GM19463 (cell line): ENCODE measurements at regions not wholly inside any gene's neighbourhood (a gene's known extent, or its start where the extent isn't known, plus 50 kb on each side); places are given as distances from the start of the nearest gene placed in this dataset.

Experiments used
- ATAC-seq: cut with Tn5 transposase; IDR thresholded peaks from one replicate; pipeline ENCODE4 v1.9.1; 2021; ENCODE audit warnings: mild to moderate bottlenecking, moderate library complexity; ENCODE audit not compliant: unreplicated experiment

DNA sequence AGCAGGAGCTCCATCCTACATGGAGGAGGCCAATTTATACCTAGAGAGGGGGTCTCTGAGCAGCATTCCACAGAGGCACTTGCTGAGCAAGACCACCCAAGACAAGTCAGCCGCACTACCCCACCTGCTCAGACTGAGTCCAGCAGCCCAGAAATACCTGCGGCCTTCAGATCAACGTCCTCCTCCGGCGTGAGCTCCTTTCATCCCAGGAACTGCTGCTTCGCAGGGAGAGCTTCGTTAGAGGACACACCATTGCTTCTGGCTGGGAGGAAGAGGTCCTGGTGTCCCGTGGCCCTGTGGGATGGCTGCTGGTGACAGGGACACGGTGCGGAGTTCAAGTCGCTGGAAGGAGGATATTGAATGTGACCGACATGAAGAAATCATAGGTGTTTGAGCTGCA, 216.9 kb upstream of the PPP2R2D start:
- no peak for ATAC-seq

DNA sequence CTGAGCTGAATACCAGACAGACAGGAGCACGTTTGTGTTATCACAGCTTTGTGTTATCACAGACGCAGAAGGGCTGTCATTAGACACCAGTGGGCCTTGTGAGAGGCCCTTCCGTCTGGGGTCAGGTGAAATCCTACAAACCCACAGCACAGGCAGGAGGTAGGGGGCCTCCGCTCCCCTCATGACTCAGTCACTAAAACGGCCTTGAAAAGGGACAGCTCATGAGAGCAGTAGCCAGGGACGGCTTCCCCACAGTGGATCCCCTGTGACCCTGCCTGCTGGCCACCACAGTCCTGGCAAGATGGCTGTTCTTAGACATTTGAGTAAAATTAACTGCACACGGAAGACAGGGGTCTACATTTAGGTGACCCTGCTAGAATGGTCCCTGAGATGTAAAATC, 215.8 kb upstream of the PPP2R2D start:
- ATAC-seq, result no peak

DNA sequence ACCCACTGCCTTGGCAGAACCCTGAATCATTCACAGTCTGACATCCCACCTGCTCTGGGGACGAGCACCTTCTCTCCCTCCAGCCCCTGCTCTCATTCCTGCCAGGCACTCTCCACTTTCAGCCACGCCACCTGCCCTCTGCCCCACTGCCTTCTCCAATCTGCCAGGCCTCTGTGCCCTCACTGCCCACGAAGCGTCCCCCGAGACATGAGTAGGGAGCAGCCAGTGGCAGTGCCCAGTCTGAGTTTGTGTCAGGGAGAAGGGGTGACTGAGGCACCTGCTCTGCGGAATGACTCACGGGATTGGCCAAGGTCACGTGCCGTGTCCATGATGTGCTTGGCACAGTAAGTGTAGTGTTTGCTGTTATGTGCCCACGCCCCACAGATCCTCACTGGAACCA, 215.2 kb upstream of the PPP2R2D start:
- ATAC-seq, result no peak

DNA sequence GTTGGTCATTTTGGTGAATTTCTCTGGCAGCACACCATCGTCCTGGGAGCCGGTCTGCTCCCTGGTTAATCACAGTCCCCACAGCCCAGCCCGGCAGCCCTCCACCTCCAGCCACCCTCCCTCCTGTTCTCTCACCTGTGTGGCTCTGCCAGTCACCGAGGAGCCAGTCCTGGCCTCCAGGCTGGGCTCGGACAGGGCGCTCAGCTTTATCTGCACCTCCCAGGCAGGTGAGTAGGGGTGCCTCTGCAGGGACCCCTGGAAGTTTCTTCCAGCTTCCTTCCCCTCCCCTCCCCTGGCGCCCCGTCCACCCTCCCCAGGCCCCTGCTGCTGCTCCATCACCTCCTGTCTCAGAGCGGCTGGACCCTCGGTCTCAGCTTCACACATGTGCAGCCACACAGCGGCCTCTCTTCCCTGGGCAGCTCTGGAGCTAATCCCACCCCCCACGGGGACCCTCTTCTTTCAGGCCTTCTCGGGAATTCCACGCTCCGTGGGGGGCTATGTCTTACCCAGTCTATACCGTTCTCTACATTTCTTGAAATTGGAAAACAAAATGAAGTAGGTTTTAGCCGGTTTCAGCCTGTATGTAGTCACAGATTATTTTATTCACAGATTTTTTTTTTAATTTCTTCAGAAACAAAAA, 213.9 kb upstream of the PPP2R2D start:
- no peak for ATAC-seq

DNA sequence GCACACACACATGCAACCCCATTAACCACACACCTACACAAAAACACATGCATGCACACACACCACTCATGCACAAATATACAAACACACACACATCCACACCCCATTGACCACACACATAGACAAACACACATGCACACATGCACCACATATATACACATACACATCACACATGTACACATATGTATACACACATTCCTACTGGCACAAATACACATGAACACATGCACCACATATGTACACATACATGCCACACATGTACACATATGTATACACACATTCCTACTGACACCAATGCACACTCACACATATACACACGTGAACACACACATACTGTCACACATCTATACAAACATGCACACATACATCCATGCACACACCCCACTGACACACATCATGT, 212.5 kb upstream of the PPP2R2D start:
- no peak for ATAC-seq

DNA sequence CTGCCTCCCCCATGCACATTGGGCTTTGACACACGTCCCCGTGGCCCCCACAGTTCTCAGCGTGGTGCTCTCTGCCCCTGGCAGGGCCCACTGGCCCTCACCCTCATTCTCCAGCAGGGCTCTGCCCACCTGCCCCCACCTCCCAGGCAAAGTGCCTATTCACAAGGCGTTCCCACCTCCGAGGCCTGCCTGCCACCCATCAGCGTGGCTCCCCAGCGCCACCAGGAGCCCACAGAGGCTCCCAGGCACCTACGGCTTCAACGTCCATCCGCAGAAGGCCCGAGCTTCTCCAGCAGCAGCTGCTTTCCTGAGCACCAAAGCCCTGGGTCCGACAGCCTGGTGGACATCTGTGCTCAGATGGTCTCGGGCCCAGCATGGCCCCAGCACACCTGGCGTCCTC, 211.8 kb upstream of the PPP2R2D start:
- no peak for ATAC-seq

DNA sequence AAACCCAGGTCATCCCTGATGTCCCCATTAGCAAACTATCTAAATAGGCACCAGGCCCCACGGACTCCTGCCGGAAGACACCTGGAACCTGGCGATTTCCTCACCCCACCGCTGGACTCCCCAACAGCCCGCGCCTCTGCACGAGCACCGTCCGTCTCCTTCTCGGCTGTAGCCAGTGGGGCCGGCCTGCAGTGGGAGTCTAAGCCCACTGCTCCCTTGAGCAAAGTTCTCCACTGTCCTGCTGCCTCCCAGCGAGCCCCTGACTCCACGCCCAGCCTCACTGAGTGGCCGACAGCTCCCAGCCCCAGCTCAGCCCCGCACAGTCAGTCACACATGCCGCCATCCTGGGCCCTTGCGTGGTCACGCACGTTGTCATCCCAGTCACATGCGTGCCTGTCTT, 211.3 kb upstream of the PPP2R2D start:
- no peak for ATAC-seq

DNA sequence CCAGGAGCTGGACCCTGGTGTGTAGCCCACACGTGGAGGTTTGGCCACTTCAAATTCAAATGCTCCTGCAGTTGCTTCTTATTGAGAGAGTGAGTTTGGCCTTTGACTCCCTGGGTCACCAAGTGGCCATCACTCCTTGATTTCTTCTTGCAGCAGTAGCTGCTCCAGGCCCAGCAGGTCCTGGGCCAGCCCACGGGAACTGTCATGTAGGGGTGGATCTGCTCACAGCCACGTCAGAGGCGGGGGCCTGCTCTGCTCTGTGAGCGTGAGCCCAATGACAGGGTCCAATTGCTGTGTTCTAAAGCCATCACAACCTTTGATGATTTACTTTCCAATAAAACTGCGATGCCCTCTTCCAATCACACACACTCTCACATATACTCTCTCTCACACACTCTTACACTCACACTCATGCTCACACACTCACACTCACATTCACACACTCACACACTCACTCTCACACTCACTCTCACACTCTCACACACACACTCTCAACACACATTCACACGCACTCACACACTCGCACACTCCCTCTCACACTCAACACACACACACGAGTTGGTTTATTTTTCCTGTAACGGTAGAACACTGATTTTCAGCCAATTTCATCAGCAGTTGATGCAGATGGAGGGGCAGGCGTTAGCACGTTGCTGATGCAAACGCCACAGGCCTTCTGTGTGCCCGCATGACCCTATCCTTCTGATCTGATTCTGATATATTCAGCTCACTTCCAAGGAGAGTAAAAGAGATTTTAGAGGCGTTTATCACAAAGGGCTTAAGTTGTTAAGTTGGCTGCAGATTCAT, 210.7 kb upstream of the PPP2R2D start:
- no peak for ATAC-seq

DNA sequence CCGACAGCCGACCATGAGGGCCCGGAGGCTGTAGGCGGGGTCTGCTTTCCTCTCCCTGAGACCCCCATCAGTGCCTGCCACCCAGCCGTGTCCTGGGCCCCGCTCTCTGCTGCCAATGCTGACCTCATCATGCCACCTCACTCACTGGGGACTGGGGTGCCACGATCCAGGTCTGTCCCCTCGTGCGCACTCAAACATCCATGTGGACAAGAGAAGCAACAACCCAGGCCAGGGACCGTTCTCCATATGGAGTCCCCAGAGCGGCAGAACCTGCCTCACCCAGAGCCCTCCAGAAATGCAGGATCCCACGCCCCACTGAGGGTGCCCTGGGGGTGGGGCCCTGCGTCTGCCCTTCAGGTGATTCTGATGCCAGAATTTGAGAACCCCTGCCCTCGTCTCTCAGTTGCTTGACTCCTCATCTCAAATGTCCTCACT, 210.0 kb upstream of the PPP2R2D start:
- ATAC-seq, result no peak

DNA sequence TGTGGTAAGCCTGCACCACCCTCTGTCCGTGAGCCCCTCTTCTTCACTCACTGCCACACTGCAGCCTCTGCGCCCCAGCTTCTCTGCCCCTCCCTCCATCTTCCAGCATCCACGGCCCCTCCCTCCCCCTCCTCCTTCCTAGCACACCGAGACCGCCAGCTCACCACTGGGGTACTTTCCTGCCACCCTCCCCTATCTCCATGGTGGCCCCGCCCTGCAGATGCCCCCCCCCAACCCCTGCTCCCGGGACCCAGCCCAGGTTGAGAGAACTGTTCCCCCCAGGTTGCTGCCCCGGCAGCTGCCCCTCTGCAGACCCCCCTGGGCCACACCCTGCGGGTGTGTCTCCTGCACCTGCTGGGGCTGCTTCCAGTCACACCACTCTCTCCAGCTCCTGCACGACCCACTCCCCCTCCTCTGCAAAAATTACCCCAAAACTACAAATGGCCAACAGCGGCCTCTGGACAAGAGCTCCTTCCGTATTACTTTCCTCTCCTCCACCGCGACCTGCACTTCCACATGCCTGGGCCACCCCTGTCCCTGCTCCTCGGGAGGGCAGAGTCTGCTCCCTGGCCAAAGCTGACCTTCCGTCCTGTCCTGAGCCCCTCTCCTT, 209.2 kb upstream of the PPP2R2D start:
- ATAC-seq, result no peak

DNA sequence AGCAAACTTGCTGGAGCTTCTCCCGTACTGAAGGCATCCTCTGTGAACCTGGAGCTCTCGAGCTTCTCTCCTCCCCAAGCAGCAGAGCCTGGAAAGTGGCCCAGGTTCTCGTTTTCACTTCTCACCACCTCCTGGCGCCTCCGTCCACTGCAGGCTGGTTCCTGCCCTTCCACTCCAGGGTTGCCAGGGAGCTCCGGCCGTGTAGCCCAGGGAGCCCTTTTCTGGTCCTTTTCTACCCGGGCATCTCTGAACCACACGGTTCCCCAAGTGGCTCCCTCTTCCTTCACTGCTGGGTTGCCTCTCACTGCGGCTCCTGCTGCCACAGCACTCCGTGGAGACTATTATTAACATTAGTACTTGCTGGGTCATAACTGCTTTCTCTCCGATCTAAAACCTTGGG, 208.6 kb upstream of the PPP2R2D start:
- no peak for ATAC-seq

DNA sequence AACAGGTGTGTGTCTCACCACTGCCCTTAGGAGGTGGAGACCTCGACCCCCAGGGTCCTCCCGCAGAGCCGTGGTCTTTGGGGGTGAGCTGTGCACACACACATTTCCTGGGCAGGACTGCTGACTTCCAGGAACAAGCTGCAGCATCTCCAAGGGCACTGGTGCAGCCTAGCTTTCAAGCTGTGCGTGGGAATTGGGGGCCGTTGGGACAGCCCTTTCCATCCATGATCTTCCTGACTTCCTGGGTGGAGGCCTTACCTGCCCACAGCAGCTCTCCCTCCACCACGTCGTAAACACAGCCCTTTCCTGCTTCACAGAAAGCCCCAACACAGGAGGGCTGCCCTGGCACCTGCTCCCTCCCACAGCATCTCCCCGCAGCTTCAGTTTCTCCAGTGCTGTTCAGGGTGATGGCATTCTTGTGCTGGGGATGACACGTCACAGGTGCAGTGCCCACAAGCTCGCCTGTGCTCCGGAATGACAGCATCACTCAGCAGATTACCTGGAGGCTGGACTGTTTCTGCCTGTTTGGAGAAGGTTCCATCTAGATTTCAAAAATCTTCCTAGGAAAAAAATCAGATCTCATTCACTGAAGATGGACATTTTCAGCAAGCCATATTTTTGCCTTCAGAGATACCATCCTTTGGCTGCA, 208.0 kb upstream of the PPP2R2D start:
- ATAC-seq, result no peak

DNA sequence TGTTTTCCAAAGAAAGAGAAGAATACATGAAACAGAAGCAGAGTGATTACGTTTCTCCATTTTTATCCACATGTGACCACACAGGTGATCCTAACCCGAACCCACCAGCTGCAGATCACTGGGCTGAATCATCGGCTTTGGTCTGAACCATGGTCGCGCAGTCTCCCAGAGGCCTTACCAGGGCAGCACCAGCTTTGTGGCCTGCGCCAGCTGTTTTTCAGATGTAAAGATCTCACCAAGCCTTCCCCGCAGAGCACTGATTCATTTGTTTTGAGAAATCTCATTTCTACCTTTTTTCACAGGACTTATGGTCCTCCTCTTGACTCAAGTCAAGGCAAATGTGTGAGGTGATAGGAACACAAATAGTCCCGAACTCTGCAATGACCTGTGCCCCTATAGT, 207.0 kb upstream of the PPP2R2D start:
- ATAC-seq, result no peak

DNA sequence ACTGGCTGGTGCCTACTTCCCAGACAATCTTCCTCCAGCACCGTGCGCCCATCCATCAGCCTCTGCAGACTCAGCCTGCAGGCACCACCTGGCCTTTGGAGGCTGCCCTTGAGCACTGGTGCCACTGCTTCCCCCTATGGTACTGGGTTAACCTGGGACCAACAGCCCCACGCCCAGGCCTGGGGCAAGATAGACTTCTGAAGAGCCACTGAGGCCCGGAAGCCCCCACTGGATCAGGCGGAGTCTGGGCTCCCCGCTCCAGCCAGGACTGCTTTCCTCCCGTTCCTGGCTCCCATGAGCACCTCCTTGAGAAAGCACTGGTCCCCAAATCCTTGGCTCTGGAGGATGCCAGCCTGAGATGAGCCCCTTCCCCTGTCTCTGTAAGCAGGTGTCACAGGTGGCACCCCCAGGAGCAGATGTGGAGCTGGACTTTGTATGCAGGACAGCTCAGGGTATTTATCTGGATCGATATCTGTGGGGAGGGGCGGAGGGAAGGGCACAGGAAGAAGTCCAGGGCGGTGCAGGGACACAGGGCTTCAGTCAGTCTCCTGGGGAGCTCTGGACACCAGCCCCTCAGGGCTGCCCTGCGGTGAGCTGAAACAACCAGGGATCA, 206.5 kb upstream of the PPP2R2D start:
- ATAC-seq, result no peak

DNA sequence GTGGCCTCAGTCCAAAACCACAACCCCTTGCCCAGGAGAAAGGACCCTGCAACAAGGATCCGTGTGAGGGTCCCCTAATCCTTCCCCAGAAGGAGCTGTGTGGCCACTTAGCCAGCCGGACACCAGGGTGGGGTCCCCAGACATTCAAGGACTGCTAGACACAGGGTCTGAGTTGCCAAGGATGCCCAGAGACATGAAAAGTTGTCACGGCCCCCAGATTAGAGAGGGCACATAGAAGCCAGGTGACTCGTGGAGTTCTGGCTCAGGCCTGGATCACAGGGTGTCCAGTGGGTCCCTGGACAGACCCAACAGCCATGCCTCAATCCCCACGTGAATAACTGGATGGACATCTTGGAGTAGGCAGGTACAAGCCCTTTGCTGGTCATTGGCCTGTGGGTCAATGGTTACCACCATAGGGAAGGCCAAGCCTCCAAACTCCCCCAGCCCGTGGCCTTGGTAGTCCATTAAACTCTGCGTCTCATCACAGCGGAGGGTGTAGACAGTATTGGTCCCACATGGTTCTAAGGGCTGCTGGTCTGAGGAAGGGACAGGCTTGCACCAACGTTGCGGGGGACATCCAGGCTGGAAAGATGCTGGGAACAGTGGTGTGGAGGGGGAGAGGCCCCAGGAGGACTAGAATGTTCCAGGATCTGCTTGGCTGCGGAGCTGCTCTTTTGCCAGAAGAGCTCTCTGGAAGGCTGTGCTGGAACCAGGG, 205.9 kb upstream of the PPP2R2D start:
- ATAC-seq, result no peak

DNA sequence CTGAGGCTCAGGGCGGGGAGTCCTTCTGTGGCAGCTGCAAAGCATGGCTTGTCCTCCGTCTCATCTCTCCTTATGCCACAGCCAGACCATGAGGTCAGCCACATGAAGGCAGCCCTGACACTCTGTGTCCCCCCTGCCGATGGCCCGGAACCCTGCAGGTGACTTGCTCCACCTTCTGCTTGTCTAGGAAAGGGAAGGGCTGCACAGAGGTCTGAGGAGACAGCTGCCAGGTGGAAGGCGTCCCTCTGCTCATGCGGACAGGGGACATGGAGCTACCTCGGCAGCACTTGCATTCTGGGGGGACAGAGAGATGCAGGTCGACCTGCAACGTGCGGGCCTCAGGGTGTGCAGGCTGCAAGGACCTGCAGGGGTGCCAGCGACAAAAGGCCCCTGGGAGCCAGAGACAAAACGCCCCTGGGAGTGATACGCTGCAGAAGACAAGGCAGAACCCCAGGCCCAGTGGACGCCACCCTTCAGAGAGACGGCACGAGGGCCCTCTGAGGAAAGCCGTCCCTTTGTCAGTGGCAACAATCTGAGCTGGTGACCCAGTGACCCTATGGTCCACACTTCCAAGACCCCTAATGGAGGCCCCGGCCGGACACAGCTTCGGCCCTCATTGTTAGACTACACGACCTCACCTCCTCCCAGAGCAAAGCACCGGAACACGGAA, 205.2 kb upstream of the PPP2R2D start:
- ATAC-seq, result no peak

DNA sequence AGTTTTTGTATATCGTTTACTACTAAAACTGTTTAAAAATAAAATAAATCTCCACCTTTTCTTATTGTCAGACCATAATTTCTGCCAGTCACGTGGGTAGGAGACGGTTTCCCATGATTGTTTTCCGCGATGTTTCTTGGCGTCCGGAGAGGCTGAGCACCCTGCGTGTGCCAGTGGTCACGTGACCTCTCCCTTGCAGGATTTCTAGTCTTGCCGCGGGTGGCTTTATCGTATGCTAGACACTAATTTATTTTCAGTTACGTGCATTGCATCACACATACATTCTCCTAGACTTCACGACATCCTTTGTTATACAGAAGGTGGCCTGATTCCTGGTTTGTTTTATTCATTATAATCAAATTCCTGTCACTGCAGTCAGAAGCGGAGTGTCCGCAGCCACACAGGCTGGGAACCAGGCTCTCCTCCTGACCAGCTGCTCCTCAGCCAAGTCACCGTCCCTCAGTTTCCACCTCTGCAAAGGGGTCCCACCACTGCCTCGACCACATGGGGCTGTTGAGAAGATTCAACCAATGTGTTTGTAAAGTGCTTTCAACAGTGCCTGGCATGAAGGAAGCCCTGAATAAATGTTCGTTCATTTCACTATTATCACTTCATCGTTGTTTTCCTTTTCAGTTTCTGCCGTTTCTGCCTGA, 203.2 kb upstream of the PPP2R2D start:
- no peak for ATAC-seq

DNA sequence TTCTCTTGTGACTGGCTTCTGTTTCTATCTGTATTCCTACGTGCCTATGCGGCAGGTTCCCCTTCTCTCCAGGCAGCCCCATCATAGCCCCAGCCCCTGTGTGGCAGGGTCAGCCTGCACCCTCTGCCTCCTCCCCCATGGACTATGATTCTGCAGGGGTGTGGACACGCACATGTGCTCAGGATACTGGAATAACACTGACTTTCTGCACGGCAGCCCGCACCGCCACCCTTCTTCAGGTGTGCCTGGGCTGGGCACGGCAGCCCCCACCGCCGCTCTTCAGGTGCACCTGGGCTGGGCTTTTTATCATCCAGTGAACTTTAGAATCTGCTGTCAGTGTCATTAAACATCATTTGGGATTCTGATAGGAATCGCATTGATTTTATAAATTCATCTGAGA, 202.6 kb upstream of the PPP2R2D start:
- no peak for ATAC-seq

DNA sequence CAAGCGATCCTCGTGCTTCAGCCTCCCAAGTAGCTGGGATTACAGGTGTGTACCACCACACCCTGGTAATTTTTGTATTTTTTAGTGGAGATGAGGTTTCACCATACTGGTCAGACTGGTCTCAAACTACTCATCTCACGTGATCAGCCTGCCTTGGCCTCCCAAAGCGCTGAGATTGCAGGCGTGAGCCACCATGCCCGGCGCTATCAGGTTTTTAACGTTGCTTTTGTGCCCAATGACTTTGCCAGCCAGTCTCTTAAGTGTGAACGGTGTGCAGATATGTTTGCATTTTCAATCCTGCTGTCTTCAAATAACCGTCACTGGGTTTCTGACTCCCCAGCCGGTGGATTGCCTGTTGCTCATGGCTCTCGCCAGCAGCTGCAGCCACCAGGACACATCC, 201.8 kb upstream of the PPP2R2D start:
- no peak for ATAC-seq

DNA sequence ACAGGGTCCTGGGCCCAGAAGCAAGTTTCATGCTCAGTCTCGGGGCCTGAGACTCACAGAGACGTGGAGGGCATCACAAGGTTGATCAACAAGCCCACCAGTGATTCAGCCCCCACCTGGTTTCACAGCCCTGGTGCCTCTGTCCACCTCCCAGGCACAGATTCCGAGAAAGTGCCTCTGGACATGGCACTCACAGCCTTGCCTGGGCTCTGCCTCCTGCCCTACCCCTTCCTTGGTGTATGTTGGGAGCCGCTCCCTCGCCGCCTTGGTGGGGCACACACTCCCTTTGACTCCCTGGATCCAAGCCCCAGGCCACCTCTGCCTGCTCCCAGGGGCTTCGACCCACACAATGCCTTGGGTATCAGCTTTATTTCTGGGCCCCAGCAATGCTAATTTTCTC, 200.8 kb upstream of the PPP2R2D start:
- ATAC-seq, result no peak
